ENCODE measurements at regions not wholly inside any gene's neighbourhood (a gene's known extent, or its start where the extent isn't known, plus 50 kb on each side); places are given as distances from the start of the nearest gene placed in this dataset.
A peak's percentile ranks its signal among the peaks of the same experiment; 100 is the strongest.

DNA sequence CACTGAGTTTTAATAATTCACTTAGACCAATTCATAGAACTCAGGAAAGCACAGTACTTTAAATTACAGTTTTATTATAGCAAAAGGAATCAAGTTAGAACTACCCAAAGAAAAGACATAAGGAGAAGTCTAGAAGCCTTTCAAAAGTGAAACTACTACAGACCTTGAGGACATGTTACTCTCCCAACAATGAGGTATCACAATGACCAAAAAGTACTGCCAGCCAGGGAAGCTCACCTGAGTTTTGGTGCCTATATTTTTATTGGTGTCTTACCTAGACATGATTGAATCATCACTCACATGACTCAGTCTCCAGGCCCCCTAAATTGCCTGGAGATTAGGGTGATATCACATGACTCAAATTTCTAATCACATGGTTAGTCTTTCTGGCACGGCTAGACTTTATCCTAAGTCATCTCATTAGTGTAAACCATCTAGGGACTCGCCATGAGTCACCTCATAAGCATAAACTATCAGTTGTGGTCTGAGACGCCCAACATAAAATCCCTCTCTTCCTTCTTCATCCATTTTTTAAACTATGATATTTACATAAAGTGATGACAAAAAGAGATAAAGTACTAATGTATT, 372.3 kb downstream of the TMA16 start:
- DNase-seq, result no peak

DNA sequence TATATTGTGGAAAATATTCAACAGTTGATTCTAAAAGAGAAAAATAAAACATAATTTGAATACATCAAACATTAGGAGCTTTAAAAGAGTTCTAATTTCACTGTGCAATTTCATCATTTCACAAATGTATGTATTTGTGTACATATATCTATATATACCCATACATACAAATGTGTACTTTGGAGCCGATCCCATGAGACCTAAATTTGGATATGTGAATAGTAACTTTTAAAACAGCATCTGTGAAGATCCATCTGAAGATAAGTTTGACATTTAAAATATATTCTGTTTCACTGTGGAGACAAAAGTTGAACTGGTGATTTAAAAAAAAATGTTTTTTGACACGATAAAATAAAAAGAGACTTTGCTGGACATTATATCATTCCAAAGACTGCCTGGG, 374.0 kb downstream of the TMA16 start:
- no peak for DNase-seq

DNA sequence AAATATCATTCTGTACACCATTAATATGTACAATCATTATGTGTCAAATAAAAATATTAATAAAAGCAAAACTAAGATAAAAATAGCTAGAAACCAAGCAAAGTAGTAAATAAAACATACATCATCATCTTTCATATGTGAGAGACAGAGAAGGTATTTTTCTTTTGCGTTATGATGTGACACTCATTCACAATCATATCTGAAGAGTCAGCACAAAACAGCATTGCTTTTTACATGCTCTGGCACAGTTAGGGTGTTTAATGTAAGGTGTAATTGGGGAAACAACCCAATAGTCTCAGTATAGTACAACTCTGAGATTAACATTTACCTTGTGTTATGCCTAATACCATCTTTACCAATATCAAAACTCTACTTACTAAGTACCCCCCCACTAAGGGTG, 376.6 kb downstream of the TMA16 start:
- no peak for DNase-seq

DNA sequence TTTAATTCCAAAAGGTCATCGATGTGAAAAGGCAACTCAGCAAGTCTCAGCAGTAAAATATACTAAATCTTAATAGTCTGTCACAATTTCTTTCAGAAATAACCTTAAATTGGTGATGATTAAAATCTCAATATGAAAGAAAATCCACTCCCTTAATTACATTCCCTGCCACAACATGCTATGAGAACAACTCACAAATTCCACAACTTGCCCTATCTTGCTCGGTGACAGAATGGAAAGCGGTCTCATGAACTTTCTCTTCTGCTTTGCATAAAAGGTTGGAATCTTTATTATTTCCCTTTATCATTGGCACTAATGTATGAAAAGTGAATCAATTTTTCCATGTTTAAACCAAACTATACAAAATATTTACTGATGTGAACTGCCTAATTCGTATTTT, 380.8 kb downstream of the TMA16 start:
- no peak for DNase-seq

DNA sequence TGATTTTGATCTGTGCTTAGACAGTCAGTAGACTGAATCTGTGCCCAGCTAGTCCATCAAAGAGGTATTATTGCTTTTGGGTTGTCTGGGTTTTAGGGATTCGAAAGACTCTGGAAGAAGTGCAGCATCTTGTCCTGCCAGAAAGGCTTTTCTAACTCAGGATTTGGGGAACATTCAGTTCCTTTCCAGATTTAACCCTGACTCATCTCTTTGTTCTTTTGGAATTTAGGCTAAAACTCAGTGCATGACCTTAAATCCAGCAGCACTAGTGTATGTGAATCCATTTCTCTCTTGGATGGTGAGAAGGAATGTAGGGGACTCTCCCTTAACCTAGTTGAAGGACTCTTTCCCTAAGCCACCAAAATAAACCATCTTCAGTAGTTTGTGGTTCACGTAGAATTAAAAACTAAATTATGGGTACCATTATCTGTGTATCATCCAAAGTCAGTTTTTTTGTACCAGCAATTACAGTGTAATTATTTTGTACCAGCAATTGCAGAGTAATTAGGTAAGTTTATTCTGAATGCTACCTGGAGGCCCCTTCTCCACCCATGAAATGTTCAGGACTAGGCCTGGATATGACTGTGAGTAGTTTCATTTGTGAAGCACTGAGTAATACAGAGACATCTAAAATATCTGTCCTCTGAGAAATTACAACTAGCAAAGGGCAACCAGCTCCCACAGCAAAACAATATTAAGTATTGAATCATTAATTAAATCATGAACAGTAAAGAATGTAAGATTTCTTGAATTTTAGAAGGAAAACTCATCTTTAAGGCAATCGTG, 384.0 kb downstream of the TMA16 start:
- DNase-seq, result no peak

DNA sequence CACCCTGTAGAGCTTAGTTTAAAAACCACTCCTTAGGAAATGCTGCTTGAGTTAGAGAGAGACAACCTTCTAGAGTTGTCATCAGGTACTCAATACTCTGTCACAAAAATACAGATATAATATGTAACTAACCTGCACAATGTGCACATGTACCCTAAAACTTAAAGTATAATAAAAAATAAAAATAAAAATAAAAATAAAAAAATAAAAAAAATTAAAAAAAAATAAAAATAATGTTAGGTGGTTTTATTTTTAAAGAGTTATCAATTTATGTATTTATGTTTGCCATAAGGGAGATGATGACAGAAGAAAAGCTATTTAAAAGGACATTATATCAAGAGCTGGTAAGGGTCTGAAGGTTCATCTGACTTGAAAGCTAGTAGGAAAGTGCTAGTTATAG, 397.9 kb downstream of the TMA16 start:
- no peak for DNase-seq

DNA sequence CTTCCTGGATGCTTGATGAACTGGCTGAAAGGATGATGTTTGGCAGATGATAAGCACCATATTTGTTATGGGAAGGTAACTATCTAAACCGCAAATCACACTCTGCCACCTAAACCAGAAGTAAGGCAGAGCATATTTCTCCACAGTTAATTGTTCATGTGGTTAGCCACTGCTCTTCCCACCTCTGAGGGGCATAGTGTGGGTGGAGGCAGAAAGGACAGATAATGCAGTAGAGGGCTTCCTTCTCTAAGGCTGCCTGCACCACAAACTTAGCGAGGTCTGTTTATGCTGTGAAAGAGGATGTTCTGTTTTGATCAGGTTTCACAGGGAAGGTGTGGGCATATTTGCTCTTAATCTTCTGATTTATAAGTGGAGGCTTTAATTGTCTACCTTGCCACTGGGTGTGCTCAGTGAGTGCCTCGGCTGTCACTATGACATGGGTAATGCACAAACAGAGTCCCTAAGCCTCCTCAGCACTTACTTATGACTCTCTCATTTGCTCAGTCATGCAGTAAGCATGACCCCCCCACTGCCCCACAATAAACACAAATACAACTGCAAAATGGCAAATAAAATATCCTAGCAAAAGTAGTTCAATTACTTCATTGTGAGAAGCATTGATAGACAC, 401.0 kb downstream of the TMA16 start:
- peak in 3 of 56 donors; percentile 1 to 7 (median 4) for DNase-seq

DNA sequence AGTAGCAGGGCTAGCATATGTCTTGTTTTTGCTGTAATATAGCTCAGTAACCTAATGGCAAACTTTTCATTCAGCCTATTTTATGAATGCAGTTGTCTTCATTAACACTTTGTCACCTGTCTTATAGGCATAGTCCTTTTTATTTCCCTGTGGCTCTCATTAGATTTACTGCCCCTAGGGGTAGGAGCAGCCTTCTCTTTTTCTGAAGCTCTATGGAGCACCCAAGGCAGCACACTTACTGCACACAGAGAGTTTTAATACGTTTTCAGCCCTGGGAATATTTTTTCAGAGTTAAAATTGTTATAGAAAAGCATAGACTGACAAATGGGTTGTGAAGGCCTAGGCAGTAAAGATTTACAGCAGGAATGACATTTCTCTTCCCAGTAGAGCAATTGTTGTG, 406.8 kb downstream of the TMA16 start:
- DNase-seq, result no peak

DNA sequence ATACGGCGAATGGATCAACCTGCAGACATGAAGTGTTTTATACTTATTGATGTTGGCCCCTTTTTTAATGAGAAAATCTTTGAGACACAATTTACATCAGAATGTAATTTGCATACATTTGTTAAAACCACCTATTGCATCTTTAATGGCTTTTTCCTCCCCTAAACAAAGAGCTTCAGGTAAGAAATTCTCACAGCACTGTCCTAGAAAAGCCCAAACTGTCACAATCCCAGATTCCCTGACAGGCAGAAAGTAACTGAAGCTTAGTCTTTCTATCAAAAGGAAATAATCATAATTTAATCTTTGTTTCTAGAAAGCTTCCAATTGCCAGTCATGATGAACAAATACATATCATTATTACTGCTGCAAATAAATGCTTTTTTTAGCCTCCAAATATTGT, 407.9 kb downstream of the TMA16 start:
- no peak for DNase-seq

DNA sequence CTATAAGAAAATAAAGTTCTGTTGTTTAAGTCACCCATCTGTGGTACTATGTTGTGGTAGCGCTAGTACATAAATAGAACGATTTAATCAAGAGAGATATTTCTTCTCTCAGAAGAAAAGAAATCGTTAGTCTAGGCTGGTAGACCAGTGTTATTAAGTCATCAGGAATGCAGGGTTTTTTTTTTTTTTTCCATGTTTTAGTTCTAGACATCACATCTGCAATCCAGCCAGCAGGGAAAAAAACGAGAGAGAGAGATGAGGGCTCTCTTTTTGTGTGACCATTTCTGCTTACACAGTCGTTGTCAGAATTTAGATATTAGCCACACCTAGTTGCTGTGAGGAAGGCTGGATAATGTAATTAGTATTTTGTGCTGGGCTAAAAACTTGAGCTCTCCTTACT, 417.4 kb downstream of the TMA16 start:
- DNase-seq, result no peak

DNA sequence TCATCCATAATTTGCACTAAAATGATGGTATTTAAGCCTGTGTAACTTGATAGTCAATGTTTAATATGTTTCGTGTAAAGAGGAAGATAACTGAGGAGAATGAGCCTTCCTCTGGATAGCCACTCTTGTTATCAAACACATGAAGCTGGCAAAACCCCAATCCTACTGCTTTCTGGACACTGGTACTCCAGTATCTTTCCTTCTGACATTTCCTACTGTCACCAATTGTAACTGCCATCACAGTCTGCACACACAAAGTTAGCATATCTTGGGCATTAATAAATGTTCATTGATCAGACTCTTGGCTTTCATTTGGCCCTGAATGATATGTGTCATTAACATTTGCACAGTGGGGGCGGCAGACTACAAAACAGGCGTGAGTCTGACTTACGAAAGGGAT, 419.1 kb downstream of the TMA16 start:
- peak in 6 of 56 donors; percentile 1 to 25 (median 7) for DNase-seq

DNA sequence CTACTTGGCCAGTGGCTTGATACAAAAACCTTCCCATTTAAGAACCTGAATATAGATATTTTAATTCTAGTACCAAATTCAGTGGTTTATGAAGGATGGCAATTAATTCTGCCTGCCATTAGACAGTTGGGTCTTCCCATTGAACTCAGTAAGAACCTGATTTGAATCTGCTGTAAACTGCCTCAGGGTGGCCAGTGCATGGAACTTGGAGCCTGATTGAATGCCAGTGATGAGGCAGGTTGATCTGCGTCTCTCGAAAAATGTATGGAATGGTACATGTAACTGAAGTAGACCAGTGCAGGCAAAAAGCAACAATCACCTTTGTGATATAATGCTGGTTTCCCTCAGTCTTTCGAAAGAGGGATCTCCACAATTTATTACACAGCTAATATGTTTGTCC, 421.4 kb downstream of the TMA16 start:
- no peak for DNase-seq

DNA sequence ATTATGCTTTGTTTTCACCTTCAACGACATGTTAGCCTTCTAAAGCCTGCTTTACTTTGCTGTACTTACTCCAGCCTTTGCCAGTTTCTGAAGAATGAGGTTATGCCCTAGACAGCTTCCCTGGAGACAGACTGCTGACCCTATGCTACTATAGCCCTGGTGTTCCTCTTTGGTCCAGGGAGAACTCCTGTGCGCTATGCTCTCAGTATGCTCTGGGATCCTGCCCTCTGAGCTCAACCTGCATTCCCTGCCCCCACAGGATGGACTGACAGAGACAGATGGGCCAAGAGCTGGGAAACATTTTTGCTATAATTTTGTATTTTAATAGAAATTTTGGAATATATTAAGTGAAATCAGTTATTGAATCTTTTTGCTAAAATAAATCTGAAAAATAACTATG, 425.9 kb downstream of the TMA16 start:
- DNase-seq, result no peak

DNA sequence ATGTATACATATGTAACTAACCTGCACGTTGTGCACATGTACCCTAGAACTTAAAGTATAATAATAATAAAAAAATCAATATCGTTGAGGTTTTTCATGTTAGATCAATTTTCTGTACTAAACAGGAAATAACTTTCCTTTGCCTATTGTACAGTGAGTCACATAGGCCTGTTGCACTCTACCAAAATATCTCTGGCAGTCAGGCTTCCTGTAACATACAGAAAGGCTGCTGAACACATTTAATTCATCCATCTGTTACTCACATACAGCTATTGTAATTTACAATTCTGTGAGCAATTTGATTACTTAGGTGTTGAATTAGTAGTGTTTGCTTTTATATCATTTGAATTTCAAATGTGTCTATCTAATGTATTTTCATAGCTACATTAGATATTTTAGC, 427.8 kb downstream of the TMA16 start:
- no peak for DNase-seq

DNA sequence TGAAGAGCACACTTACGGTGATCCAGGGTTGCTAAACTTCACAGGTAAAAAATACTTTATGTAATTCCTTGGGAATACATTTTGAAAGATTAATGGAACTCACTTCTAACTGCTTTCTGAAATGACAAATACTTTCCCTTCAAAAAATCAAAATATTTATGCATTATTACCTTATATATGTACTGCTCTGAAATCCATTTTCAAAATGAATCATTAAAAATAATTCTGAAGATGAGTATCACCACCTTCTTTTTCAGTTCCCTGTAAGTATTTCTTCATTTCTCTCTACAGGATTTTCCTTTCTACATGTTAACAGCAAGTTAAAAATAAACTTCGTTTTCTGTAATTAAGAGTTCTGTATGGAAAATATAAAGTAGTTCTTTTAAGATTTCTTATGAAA, 428.6 kb downstream of the TMA16 start:
- no peak for DNase-seq

DNA sequence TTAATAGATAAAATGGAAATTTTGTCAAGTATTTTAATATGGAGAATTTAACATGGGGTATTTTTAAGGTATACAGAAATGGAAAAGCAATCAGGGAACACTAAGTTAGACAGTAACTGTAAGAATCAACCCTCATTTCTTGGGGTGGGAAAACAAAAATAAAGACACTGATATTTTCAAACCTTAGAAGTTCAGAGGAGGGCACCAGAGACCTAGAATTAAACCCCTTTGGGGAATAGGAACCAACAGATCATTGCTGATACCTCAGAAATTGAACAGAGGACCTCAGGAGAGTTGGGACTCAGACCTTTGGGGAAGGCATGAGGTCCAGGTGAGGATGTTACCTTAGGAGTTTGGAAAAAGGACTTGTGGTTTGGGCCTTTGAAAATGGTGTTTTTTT, 435.6 kb downstream of the TMA16 start:
- no peak for DNase-seq

DNA sequence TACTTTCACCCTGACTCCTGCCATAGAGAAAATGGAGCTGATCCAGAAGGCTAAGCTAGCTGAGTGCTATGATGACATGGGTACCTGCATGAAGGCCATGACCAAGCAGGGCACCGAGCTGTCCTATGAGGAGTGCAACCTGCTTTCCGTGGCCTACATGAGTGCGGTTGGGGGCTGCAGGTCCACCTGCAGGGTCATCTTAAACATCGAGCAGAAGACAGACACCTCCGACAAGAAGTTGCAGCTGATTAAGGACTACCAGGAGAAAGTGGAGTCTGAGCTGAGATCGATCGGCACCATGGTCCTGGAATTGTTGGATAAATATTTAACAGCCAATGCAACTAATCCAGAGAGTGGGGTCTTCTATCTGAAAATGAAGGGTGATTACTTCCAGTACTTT, 438.0 kb downstream of the TMA16 start:
- DNase-seq, result no peak

DNA sequence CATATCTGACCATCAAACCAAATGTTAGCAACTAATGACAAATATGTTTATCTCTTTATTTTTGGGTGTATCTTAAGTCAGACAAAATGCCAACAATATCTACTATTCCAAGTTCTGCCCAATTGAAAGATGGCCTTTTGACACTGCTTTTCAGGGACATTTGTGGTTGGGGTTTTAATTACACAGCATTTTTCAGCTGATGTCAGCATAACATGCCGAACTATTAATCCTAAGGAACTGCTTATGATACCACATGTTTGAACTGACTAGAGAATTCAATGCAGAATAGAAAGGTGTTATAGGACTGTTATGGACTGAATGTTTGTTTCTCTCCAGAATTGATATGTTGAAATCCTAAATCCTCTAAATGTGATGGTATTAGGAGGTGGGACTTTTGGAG, 445.1 kb downstream of the TMA16 start:
- no peak for DNase-seq

DNA sequence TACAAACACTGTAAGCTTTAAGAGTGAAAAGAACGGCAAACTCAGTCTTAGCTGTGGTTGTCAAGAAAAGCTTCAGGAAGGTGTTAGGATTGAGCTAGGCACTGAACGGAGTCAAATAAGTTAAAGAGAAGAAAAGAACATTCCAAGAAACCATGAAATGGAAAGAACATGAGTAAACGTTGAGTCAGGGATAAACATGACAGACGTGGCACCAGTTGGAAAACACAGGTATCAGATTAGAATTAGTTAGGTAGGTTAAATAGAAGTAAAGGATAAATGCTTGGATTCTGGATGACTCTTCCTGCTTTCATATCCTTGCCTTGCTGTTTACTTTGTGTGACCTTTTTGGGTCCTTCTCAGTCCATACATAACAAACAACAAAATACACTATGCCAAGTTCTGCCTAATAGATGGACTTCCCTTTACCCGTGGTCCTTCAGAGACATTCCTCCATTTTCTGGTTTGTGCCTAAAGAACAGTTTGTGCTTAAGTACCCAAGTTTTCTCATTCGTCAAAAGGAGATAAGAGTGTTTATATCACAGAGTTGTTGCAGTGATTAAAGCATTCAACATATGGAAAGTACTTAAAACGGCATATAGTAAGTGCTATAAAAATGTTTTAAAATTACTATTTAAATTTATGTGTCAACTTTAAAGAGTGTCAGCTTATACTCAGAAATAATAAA, 446.9 kb downstream of the TMA16 start:
- no peak for DNase-seq

DNA sequence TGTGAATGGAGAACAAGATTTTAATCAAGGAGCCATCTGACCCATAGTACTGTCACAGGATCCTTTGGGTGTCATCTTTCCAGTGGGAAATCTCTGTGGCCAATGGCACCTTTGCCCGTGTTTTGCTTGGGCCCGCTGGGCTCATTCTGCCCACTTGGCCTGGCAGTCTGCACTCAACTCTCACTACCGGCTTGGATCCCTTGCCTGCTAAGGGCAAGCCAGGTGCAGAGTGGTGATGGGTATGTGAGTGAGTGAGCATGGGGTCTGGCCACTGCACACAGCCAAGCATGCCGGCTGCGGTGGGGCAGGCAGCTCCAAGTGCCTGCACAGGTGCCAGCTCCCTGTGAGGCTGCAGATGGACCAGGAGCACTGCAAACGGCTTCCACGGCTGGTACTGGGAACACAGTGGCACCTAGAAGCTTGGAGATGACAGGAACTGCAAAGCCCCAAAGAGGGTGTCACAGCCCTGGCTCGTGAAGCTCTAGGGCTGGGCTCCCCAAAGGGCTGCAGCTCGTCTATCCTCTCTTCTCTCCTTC, 454.5 kb downstream of the TMA16 start:
- no peak for DNase-seq

DNA sequence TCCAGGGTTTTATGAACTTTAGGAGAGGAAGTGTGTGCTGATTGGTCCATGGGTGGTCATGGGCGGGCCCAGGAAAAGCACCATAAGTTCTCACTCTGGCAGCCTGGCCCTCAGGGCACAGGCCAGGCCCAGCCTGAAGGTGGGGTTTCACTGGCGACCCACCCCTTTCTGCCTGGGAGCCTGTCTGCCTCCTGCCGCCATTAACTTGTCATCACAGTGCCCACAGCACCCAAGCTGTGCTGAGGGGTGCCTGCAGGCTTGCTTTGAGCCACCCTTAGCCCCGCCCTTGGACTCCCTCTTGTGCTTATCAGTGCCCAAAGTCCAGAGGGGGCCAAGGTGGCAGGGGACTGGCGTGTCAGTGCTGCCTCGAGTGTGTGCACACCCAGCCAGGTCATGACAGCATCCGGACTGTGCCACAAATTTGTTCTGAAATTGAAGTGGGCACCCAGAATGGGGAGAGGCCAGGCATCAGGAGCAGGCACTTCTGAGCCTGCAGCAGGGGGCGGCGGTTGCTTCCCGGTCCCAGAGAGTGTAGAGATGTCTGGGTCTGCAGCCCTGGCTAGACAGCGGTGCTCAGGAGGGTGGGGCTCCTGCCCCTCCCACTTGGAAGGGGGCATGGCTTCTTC, 455.6 kb downstream of the TMA16 start:
- DNase-seq, result no peak

DNA sequence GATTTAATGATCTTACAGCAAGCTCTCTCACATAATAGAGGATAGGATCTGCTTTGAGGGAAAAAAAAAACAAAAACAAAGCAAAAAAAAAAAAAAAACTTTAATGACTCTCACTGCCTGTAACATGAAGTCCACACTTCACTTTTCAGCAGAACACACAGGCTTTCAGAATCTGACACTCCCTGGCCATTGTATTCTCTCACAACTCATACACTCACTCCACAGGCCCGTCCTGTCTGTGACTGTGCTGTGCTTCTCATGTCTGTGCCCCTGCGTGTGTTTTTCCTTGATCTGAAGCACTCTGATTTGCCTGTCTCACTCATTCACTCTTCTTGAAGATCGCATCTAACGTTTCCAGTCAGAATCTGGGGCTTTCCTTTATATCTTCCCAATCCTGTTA, 460.8 kb downstream of the TMA16 start:
- no peak for DNase-seq
